ENCODE measurements at regions not wholly inside any gene's neighbourhood (a gene's known extent, or its start where the extent isn't known, plus 50 kb on each side); places are given as distances from the start of the nearest gene placed in this dataset.

DNA sequence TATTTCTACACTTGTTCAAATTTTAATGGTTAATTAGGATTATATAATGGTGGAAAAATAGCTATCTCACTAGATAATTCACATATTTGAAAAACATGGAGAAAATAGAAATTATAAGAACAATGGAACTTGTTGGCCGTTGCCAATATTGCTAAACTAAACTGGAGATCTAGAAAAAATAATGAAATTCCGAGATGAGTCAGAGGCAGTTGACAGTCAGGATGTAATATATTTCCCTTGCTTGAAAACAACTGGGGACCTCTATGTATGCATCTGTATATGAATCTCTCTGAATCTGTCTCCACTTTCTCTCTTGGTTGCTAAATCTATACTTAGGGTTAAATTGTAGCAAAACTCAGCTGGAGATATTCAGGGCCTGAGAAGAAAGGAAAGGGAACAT is 1108.2 kb upstream of the GJE1 start:
- TF ChIP-seq, protein P1, sequence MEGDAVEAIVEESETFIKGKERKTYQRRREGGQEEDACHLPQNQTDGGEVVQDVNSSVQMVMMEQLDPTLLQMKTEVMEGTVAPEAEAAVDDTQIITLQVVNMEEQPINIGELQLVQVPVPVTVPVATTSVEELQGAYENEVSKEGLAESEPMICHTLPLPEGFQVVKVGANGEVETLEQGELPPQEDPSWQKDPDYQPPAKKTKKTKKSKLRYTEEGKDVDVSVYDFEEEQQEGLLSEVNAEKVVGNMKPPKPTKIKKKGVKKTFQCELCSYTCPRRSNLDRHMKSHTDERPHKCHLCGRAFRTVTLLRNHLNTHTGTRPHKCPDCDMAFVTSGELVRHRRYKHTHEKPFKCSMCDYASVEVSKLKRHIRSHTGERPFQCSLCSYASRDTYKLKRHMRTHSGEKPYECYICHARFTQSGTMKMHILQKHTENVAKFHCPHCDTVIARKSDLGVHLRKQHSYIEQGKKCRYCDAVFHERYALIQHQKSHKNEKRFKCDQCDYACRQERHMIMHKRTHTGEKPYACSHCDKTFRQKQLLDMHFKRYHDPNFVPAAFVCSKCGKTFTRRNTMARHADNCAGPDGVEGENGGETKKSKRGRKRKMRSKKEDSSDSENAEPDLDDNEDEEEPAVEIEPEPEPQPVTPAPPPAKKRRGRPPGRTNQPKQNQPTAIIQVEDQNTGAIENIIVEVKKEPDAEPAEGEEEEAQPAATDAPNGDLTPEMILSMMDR (IDR thresholded peaks at IDR 0.05; ENCODE audit: control insufficient read depth, extremely low read depth, insufficient read depth), result no peak
- no peak for DNase-seq (ENCODE audit: low read depth)
- H3K4me3 ChIP-seq (ENCODE audit: low read depth, low read length), result no peak overlapping the region

DNA sequence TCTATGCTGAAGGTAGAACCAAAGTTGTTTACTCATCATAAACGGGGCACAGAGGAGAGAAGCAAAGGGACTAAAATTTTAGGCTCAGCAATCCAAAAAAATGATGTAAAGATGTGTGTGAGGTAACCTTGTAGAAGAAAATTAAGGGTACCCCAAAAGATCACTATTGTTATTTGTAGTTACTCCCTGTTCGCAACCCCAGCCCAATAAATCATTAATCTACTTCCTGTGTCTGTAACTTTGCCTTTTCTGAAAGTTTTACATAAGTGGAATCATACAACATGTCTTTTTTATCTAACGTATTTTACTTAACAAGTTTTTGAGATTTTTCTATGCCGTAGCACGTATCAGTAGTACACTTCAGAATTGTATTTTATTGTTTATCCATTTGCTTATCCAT is 1114.8 kb upstream of the GJE1 start:
- no peak overlapping the region for H3K4me3 ChIP-seq (ENCODE audit: low read depth, low read length)
- TF ChIP-seq, protein P1 (IDR thresholded peaks at IDR 0.05; ENCODE audit: control insufficient read depth, extremely low read depth, insufficient read depth), result no peak
- no peak for DNase-seq (ENCODE audit: low read depth)

DNA sequence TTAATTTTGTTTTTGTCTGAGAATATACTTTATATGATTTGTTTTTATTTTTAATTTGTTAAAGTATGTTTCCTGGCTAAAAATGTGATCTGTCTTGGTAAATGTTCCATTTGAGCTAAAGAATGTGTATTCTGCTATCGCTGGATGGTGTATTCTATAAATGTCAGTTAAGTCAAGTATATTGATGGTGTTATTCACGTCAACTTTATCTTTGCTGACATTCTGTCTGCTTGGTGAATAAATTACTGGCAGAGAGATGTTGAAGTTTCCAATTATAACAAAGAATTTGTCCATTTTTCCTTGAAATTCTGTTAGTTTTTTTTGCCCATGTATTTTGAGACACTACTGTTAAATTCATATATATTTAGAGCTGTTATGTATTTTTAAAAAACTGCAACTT is 1131.8 kb upstream of the GJE1 start:
- DNase-seq (ENCODE audit: low read depth), result no peak
- TF ChIP-seq, protein P1 (IDR thresholded peaks at IDR 0.05; ENCODE audit: control insufficient read depth, extremely low read depth, insufficient read depth), result no peak
- no peak overlapping the region for H3K4me3 ChIP-seq (ENCODE audit: low read depth, low read length)

DNA sequence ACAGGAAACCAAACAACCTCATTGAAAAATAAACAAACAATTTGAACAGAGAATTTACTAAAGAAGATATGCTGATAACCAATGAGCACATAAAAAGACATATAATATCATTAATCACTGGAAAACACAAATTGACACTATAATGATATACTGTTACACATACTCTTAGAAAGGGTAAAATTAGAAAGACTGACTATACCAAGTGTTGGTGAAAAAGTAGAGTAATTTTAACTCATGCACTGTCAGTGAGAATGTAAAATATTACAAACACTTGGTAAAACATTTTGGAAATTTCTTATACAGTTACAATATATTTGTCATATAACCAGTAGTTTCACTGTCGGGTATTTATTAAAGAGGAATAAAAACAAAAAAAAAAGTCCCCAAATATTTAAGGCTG is 1139.2 kb upstream of the GJE1 start:
- no peak overlapping the region for H3K4me3 ChIP-seq (ENCODE audit: low read depth, low read length)
- TF ChIP-seq, protein P1 (IDR thresholded peaks at IDR 0.05; ENCODE audit: control insufficient read depth, extremely low read depth, insufficient read depth), result no peak
- no peak for DNase-seq (ENCODE audit: low read depth)

DNA sequence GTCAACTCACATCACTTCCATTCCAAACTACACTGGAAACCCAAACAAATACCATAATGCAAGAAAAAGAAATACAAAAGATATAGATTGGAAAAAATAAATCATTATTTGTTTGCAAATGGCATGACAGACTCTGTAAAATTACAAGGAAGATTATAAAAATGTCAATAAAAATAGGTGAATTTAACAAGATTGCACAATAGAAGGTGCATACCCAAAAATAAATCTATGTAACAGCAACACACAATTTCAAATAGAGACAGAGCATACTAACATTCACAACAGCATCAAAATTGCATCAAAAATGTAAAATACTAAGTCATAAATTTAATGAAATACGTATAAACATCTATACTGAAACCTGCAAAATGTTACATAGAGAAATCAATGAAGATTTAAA is 1140.0 kb upstream of the GJE1 start:
- DNase-seq (ENCODE audit: low read depth), result no peak
- no peak overlapping the region for H3K4me3 ChIP-seq (ENCODE audit: low read depth, low read length)
- TF ChIP-seq, protein P1 (IDR thresholded peaks at IDR 0.05; ENCODE audit: control insufficient read depth, extremely low read depth, insufficient read depth), result no peak

DNA sequence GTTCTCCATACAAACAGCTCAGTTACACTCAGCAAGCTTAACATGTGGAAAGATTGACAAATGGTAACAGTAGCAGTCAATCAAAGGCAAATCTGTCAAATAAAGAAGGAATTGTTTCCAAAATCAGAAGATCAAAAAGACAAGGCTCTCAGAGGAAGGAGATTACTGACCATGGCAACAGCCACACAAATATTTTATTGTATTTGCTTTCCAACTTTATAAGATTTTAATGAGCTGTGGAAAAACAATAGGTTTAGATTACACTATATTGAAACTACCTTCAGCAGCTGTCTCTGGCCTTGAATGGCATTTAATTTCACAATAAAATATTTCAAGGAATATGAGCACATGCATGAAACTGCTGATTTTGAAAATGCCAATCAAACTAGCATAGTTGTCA is 1143.9 kb upstream of the GJE1 start:
- TF ChIP-seq, protein P1 (IDR thresholded peaks at IDR 0.05; ENCODE audit: control insufficient read depth, extremely low read depth, insufficient read depth), result no peak
- no peak overlapping the region for H3K4me3 ChIP-seq (ENCODE audit: low read depth, low read length)
- DNase-seq (ENCODE audit: low read depth), result peak; percentile 90

DNA sequence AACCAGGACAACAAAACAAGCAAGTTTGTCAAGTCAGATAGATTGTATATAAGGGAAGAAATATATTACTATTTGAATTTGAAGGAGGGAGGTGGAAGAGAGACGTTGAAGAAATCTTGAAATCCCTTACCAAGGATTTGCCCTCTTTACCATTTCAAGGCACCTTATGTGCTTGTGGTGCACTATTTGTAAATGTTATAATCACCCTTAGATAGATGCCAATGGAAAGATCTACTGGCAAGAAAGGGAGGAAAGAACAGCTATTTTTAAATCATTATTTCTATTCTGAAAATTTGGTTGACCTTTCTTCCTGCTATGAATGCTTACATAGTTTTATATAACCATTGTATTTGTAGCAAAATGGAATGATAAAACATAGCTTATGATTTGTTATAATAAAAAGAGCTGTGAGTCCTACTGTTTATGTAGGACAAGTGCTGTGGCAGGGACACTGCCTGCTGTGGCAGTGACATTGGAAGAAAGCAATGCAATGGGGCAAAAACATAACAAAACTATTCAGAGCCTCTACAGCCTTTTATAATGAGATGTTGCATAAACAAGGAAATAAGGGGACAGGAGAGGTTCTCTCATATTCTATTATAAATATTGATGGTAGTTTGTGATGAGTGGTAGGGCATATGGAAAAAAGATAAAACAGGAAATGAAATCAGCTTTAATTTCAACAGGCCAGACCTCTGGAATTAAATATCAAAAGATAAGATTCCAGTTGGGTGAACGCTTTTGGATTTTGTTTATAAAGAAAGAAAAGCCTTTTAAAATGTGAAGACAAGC is 1145.2 kb upstream of the GJE1 start:
- no peak for DNase-seq (ENCODE audit: low read depth)
- no peak overlapping the region for H3K4me3 ChIP-seq (ENCODE audit: low read depth, low read length)
- TF ChIP-seq, protein P1 (IDR thresholded peaks at IDR 0.05; ENCODE audit: control insufficient read depth, extremely low read depth, insufficient read depth), result no peak
